HG03066 (cell line): ENCODE measurements at regions not wholly inside any gene's neighbourhood (a gene's known extent, or its start where the extent isn't known, plus 50 kb on each side); places are given as distances from the start of the nearest gene placed in this dataset.
"Not testable (repeated sequence)": the region's sequence is repeated elsewhere in the genome, so short reads cannot be mapped to it uniquely, and the experiment has no call there.

Experiments used
- ATAC-seq: cut with Tn5 transposase; IDR thresholded peaks from one replicate; pipeline ENCODE4 v1.9.1; 2021; ENCODE audit warnings: low read depth; ENCODE audit not compliant: unreplicated experiment

DNA sequence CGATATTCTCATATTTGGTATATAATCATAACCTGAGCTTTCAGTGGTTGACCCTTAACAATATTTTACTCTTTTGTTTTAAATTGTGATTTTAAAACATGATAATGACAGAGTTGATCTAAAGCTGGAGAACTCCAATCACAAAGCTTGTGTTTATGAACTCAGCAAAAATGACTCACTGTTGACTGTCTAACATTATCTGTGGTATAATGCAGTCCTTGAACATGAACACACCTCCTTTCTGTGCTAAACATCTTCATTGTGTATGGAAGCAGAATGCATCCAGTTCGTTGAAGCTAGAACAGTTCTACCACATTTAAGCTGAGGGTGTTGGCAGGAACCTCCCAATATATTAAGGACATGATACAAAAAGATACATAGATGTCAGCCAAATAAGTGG is 1030.2 kb upstream of the SEMA6A start:
- no peak for ATAC-seq

DNA sequence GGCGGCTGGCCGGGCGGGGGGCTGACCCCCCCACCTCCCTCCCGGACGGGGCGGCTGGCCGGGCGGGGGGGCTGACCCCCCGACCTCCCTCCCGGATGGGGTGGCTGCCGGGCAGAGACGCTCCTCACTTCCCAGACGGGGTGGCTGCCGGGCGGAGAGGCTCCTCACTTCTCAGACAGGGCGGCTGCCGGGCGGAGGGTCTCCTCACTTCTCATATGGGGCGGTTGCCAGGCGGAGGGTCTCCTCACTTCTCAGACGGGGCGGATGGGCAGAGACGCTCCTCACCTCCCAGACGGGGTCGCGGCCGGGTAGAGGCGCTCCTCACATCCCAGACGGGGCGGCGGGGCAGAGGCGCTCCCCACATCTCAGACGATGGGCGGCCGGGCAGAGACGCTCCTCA is 1025.2 kb upstream of the SEMA6A start:
- not testable (repeated sequence) for ATAC-seq

DNA sequence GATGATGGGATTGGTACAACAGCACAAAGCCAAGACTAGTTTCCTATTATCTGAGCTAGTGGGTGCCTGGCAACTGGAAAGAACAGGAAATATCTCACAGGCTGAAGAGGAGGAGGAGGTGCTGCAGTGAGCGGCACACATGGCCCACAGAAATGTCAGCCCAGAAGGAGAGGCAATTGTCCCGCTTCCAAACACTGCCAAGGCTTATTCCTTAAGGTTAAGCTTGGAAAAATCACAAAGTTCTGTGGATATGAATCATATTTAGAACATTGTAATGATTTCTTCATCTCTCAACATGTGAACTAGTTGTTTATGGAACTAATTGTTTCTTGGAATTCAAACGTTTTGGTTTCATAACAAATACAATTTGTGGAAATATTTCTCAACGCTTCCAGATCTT is 1019.5 kb upstream of the SEMA6A start:
- no peak for ATAC-seq

DNA sequence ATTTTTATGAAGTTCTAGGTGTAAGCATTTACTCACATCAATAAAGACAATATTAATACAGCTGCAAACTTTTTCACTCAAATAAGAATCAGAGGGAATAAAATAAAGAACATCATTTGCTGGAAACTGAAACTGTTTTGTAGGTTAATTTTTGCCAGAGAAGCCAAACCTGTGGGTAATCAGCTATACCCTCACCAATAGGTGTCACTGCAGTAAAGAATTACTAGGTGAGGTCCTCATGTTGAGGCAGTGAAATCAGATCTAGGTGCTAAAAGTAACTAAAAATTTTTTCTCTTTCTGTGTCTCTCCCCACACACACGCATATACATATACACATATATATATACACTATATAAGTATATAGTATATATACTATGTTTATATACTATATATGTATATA is 1016.3 kb upstream of the SEMA6A start:
- no peak for ATAC-seq

DNA sequence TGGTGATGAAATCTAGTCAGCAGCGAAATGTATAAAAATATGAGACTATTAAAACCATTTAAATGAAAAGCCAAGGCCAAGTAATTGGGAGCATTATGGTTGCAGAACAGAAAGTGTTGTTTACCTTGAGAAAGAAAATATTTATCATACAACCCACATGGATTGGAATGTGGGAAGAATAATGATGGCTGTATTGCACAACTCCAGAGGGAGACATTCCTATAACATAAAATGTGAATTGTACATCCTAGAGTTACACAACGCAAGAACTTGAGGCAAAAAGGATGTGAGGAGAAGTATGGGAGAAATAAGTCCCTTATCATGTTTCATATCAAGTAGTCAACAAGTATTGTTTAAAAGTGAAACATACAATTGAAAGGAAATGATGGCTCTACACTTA is 1014.0 kb upstream of the SEMA6A start:
- no peak for ATAC-seq

DNA sequence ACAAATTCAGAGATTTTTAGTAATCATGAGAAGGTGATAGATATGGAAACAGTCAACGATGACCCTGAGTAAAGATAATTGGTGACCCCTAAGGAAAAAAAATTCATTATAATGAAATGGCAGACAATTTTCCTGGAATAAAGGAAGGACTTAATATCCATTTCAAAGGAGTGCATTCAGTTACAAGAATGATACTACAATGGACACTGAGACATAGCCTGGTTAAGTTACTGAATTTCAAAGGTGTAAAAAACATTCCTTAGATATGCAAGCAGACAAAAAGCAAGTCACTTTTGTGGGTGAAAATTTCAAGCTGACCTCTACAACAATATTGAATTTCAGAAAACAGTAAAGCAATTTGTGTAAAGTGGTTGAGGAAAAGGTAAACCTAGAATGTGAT is 1012.5 kb upstream of the SEMA6A start:
- ATAC-seq = no peak

DNA sequence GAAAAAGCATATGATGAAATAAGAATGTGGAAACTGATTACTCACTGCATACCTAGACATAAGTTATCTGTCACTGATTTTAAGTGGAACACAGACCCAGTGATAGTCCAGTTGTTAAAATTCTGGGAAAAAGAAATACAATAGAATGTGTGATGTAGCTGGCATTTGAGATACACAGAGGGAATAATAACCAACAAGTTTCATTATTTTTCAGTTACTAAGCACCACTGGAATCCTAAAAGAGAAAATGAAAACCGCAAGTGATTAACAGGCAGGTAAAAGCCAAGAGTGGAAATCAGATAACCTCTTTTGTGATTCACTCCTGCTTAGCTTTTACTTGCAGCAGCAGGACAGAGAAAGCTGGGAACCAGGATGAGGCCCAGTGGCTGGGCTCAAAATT is 994.0 kb upstream of the SEMA6A start:
- ATAC-seq = no peak

DNA sequence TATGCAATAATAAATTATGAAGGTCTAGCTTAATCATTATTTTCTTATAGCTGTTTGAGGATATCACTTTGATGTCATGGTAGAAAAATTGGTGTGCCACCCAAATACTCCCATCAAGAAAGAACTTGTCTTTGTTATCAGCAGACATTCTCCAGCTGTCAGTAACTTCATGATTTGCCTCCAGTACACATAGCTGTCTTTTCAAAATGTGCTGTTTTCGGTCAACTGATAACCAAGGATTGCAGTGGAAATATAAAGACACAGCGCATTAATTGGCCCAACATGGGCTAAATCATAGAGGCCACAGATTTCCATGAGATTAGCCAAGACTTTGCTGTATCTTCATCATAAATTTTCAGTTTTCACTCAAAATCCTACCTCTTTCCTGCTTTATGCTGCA is 993.5 kb upstream of the SEMA6A start:
- no peak for ATAC-seq

DNA sequence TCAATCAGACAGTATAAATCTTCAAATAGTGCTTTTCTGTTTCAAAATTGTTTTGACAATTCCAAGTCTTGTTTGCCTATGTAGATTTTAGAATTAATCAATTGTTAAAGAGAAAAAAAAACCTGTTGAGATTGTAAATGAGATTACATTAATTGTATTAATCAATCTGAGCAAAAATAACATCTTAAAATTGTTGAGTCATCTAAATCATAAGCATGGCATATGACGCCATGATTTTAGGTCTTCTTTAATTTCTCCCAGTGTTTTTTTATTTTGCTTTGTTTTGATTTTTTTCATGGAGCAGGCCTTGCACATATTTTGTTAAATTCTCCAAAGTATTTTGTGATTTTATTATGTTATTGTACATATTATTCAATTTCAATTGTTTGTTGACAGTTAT is 988.0 kb upstream of the SEMA6A start:
- ATAC-seq = no peak

DNA sequence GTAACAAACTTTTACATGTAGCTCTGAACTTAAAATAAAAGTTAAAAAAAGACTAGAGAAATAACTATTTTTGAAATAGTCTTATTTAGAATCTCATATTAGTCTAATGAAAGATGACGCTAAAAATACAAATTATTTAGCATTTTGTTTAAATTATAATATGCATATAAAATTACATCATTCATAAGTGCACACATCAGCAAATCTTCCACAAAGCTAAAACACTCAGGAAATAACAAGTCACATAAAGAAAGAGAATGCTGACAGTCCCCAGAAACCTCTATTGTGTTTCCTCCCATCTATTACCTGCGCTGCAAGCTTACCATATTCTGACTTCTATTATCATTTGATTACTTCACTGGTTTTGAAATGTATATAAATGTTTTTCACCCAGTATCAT is 986.9 kb upstream of the SEMA6A start:
- no peak for ATAC-seq

DNA sequence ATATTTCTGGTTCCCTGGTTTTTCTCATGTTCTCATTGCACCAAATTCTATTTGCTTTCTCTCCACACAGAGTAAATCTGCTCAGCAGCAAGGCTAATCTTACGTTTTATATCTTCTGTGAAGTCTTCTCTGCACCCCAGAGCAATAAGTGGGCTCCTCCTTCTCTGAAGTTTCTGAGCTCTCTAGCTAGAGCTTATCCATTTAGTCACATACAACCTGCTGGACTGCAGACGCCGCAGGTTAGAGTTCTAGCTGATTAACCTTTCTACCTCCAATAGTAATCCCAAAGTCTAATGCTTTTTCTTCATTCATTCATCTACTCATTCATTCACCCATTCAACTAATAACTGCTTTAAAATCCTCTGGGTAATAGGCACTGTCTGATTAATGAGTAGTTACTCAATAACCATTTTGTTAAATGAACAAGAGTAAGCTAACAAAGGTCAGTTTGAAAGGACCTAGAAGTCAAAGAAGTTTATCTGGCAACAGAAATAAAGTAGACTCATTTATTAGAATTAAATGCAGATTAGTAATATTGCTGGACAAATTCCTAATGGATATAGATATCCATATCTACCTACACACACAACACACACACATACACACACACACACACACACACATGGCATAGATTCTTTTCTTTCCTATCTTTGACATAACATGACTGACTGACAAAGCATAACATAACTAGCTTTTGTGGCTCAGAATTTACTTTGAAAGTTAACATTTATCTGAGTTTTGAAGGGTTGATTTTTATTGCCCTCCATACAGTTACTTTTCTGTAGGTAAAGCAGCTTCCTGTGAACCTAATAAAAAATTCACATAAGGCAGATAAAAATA is 984.6 kb upstream of the SEMA6A start:
- ATAC-seq = no peak

DNA sequence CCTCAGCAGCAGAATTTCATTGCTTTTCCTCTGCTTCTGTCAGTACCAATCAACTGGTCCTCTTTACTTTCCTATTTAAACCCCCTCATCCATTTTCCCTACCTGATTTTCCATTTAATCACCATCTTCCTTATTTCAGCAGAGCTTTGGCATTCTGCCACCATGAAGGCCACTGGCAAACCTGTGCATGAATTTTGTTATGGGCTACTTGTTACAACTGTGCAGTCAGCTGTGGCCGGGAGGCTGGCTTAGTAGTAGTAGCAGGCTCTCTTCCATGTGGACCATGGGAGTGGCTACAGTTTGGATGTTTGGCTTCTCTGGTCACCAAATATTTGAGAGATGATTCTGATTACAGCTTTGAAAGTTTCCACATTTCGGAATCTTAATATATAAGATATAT is 976.6 kb upstream of the SEMA6A start:
- no peak for ATAC-seq

DNA sequence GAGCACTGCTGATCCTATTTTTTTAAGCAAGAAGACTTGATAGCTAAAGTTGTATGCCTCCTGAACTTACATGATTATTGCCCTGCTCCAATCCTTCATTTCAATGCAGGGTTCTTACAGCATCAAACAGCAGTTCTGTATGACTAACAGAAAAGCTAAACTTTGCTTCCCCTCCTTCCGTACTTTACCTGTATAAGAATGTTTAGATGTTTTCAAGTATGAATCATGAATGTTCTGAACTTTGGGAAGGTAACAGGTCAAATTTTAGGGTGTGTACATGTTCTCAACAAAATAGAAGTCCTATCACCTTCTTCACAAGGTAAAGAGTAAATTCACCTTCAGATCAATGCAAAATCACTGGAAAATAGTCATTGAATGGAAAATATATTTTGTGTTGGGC is 972.6 kb upstream of the SEMA6A start:
- ATAC-seq = no peak

DNA sequence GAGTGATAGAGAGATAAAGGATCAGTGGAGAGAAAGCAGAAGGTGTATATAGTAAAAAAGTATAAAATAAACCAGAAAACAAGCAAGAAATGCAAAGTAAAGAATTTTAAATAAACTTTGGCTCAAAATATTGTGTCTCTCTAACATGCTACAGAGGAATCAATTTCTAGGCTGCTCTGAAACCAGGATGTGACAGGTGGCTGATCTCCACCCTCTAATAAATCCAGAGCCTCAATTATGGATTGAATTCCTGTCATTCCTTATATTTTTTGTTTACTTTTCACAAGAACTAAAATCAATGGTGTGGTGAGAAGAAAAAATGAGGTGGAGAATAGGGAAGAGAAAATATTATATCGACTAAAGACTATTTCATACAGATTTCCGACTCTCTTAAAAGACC is 965.1 kb upstream of the SEMA6A start:
- ATAC-seq = no peak

DNA sequence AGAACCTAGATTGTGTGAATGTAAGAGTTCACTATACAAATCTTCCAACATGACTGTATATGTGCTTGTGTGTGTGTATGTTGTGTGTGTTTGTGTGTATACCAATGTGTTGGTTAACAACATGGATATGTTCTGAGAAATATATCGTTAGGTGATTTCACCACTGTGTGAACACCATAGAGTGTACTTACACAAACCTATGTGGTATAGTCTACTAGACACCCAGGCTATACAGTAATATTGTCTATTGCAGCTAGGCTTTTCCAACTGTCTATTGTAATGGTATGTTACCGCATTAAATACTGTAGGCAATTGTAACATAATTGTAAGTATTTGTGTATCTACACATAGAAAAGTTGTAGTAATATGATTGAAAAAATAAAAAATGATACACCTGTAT is 959.2 kb upstream of the SEMA6A start:
- no peak for ATAC-seq

DNA sequence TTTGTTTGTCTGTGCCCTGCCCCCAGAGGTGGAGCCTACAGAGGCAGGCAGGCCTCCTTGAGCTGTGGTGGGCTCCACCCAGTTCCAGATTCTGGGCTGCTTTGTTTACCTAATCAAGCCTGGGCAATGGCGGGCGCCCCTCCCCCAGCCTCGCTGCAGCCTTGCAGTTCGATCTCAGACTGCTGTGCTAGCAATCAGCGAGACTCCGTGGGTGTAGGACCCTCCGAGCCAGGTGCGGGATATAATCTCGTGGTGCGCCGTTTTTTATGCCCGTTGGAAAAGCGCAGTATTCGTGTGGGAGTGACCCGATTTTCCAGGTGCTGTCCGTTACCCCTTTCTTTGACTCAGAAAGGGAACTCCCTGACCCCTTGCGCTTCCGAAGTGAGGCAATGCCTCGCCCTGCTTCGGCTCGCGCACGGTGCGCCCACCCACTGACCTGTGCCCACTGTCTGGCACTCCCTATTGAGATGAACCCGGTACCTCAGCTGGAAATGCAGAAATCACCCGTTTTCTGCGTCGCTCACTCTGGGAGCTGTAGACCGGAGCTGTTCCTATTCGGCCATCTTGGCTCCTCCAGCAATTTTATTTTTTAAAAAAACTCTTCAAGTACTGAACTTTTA is 958.5 kb upstream of the SEMA6A start:
- ATAC-seq = not testable (repeated sequence)

DNA sequence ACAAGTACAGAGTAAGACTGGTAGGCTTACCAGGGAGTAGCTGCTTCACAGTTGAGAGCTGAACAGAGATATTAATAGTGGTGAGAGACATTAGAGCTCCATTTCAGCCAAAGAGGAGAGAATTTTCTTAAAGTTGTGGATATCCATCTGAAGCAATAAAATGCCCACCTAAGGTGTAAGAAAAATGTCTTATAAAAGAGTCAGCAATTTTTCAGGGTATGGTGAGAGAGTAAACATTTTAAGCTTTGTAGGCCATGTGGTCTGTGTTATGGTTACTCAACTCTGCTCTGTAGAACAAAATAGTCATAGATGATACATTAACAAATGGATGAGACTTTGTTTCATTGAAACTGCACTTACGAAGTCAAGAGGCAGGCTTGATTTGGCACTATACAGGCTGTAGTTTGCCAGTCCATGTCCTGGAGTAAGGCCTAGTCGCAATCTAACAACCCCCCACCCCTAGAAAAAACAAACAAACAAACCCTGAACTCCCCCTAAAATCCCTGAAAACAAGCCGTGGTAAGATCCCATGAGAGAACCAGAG is 945.4 kb upstream of the SEMA6A start:
- ATAC-seq = no peak

DNA sequence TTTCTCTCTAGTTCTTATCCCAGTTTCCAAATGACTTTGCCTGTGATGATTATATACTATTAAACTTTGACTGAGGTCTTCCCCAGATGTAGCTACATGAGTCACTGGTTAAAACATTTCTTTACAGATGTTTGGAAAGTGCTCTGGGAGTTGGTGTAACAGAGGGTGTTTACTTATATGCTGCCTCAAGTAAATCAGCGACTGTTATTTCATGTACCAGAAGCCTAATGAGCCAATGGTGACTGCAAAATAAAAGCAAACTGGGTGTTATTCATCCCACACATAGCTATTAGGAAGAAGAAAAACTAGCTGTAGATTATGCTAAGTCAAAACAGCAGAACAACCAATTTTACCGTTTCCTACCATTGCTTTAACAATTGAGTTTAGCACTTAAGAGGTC is 929.7 kb upstream of the SEMA6A start:
- no peak for ATAC-seq

DNA sequence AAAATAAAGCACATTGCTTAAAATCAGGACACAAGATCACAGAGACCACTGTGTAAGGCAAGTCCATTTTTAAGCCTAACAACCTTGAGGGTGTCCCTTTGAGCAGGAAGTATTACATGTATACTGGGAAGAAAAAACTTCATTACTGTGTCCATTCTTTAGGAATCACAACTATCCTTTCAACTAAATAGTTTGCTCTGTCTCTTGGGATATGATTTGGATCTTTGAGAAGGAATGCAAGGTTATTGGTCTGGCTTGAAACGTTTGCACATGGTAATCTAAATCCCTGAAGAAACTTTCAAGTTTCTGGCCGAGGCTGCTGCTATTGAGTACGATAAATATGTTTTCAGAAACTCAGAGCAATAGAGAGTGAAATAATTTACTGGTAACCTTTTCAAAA is 923.0 kb upstream of the SEMA6A start:
- no peak for ATAC-seq

DNA sequence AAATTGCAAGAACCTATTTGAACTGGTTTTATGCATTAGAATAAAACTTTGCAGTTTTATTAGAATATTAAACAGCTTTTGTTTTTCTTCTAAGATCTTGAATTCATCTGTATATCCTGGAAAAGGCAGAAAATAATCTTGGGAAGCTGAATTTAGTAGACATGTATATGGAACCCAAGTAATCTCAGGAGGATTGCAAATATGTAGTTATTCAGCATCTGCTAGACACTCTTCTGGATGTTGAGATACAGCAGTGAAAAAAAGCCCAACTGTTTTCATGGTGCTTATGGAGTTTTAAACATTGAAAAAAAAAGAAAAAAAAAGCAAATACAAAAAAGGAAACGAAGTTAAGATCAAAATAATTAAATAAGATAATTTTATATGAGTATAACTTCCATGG is 922.2 kb upstream of the SEMA6A start:
- no peak for ATAC-seq

DNA sequence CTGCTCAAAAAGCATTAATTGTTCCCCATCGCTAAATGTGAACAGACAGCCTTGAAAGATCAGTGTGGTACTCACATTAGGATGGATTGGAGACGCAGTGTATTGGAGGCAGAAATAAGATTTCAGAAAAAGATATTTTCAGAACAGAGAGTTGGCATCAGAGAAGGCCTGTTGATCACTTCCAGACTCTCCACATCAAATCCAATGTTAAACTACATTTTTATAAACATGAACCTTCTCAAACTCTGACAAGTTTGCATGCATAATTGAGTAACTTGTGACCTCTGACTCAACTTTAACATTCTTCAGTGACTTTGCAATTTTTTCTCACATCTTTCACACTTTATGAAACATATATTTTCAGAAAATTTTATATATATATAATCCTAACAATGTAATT is 919.6 kb upstream of the SEMA6A start:
- no peak for ATAC-seq

DNA sequence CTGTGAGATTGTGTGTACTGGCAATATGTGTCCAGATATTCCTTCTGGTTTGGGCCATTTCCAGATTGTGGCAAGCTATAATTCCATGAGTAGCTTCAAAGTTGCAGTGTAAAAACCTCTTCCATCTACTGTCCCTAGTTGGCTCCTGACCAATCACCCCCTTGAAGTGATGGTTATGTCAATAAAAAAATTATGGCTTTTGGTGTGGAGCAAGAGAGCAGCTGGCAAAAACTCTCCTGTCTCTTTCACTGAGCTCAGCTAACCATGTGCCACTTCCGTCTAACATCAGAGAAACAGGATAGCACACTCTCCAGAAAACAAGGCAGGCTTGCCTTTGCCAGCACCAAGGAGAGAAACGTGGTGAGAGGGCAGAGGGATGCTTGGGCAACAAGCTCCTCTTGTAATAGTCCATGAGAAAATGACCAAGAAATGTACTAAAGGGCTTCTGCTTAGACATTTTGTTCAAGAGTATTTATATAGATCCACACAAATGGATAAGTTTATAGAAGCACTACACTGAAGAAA is 914.4 kb upstream of the SEMA6A start:
- no peak for ATAC-seq
